Stimulated activated CD4-positive, alpha-beta T cell treated with anti-CD3 and anti-CD28 coated beads, Interleukin-2, amount 100 ng/mL, for 48 hours (primary cell): ENCODE measurements at regions not wholly inside any gene's neighbourhood (a gene's known extent, or its start where the extent isn't known, plus 50 kb on each side); places are given as distances from the start of the nearest gene placed in this dataset.
"Not testable (repeated sequence)": the region's sequence is repeated elsewhere in the genome, so short reads cannot be mapped to it uniquely, and the experiment has no call there.

Source experiments
- DNase-seq, 2 donors: peaks; one replicate each; pipeline ENCODE4 v3.0.0-alpha.2; 2020

DNA sequence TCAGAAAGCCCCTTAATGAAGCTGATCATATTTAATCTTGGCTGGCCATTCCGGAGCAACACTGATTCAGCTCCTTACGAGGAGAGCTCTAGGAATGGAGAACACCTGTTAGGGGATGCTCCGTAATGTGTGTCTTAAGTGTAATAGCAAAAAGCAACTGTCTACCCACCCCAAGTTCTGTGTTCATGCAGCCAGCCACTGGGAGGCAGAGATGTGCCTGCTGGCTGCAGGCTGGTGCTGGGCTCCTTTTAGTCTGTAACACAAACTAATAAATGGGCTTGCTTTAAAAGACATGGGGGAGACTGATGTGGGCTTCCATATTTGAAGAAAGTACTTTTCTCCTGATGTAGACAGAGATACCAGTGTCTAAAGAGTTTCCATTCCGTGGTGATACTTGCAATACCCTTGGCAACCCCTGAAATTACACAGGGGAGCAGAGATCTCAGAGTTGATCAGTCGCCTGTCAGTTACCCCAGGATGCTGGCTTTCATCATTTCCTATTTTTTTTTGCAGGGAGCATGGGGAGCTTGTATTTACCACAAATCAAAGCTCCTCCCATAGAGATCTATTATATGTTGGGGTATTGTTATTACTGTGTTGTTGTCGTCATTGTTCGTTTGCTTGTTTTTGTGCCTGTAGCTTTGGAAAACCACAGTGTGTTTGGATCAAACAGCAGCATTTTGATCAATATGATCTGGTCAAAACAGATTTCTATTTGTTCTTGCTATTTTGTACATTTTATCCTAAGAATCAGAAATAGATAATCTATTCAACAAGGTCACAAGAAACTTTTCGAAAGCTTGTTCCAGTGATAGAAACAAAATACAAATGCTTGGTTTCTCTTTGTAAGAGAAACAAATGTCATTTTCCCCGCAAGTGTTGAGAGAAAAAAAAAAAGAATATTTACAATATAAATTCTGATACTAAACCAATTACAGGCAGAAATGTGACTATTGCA lies 65.8 kb downstream of the MTX3 start:
- no peak for DNase-seq

DNA sequence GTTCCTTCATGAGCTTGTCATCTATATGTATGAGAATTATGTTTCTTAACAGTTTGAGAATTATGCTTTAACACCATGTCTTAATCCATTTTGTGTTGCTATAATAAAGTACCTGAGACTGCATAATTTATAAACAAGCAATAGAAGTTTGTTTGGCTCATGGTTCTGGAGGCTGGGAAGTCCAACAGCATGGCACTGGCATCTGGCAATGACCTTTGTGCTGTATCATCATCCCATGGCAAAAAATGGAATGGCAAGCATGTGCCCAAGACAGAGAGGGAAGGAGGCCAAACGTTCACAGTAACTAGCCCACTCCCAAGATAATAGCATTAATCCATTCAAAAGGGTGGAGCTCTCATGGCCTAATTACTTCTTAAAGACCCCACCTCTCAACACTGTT lies 67.6 kb downstream of the MTX3 start:
- no peak for DNase-seq

DNA sequence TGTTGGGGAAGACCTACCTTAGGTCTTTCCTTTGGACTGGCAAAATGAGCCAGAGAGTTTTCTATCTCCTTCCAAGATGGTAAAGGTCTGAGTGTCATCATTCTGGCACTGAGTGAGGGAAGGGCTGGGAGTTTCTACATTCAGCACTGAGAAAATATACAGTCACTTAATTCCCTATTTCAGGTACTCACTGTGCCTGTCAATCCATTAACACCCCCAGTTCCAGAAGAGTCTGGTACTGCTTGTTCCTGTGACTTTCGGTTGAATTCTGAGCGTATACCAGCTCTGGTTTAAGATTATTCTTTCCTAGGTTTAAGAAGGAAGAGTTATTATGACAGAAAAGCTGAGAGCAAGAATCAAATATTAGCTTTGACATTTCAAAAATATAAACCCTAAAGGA lies 68.4 kb downstream of the MTX3 start:
- DNase-seq: no peak

DNA sequence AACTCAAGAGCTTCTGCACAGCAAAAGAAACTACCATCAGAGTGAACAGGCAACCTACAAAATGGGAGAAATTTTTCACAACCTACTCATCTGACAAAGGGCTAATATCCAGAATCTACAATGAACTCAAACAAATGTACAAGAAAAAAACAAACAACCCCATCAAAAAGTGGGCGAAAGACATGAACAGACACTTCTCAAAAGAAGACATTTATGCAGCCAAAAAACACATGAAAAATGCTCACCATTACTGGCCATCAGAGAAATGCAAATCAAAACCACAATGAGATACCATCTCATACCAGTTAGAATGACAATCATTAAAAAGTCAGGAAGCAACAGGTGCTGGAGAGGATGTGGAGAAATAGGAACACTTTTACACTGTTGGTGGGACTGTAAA lies 83.6 kb downstream of the MTX3 start:
- DNase-seq: not testable (repeated sequence)

DNA sequence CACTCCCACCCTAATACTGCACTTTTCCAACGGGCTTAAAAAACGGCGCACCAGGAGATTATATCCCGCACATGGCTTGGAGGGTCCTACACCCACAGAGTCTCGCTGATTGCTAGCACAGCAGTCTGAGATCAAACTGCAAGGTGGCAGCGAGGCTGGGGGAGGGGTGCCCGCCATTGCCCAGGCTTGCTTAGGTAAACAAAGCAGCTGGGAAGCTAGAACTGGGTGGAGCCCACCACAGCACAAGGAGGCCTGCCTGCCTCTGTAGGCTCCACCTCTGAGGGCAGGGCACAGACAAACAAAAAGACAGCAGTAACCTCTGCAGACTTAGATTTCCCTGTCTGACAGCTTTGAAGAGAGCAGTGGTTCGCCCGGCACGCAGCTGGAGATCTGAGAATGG lies 88.5 kb downstream of the MTX3 start:
- not testable (repeated sequence) for DNase-seq

DNA sequence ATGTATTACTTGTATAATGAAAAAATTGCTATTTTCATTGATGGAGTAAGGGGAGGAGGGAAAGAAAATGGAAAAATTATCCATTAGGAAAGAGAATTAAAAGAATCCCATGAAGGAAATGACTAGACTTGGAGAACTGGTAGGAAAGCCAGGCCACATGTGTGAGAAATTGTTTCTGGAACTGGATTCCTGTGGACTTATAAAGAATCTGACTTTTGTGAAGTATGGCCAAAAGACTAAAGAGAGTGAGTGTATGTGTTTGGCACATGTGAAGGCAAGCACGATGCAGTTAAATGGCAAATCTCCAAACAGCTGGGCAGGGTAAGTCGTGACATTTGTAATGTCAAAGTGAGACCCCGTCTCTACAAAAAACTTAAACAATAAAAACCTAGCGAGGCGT lies 89.4 kb downstream of the MTX3 start:
- DNase-seq: no peak

DNA sequence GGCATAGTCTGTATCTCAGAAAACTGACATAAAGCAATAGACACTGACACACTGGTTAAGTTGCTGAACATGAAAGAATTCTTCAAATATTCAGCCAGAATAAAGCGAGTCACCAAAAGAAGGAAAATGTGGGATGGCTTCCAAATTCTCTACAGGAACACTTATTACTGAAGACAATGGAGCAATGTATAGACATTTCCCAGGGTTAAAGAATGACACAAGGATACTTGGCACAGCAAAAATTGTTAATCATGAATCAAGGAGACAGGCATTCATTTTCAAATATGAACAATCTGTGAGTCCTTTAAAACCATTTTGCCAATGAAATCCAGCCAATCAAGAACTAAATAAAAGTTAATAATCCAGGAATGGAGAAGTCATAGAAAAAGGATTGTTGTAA lies 92.5 kb downstream of the MTX3 start:
- no peak for DNase-seq

DNA sequence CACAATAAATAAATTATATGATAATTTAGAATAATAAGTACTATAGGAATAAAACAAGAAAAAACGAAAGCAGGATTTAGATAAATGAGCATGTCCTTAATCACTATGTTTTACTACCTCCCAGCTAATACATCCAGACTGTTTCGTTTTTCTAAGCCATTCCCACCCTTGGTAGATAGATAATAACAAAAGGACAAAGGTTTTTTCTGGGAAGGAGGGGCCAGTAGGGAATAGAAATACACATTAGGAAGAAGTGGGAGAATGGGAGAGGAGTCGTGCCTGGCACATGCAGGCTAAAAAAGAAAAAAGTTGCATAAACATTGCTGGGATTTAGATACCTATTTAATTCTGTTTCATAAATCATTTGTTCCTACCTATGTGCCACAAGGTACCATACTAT lies 97.1 kb downstream of the MTX3 start:
- DNase-seq: no peak

DNA sequence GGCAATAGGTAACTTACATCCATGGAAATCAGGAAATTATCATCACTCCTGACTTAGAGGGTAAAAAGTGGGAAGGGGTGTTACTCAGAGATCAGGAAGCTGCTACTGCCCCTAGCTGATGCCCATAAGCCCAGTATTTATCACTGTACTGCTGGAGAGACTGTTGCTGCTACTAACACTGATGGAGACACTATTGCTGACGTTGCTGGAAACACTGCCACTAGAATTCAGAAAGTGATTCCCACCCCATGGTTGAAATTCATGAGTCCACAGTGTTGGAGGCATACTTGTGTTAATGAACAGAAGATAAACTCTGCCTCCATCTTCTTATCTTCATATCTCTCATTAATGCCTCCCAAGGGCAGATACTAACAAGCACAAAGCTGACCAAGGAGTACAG lies 97.6 kb downstream of the MTX3 start:
- DNase-seq: no peak

DNA sequence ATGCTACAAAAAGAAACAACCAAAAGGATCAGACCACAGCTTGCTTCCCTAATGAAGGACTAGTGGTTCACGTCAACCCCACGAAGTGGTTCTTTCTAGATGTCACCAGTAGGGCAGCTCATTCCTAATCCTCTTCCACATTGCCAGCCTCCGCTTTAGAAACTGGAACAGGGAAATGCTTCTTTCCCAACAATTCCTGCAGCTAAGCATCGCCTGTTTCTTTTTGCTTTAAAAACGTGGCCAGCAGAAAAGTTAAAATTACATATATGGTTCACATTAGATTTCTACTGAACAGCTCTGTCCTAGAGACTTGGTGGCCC lies 100.2 kb downstream of the MTX3 start:
- DNase-seq: no peak

DNA sequence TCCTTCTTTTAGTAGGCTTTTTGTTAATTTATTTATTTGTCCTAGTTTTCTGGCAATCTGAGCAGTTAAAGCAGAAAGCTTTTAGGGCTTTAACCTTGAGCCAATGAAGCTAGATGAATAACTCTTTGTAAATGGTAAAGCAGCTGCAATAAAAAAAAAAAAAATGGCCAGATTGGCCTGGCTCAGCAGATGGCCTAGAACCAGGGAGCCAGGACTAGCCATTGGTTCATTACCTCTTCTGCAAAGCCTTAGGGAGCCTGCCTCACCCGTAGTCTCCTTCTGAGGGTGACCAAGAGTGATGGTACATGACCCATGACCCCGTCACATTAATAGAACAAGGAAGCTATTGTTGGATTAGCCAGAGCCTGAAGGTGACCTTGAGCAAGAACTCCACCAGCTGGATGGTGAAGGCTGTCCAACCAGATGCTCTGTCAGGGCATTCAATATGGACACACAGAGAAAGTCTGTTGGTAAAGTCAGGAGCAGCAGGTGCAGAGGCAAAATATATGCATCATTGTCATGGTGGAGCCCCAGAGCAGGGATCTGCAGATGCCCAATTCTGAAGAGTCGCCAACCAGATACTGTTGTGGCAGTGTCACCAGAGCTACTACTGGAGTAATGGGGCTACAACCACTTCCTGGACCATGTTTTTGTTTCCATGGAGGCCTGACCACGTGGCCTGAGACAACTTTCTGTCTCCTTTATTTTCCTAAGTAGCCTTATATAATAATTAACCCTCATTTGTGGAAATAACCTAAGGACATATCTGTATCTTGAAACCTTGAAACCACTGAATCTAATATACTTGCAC lies 100.7 kb downstream of the MTX3 start:
- no peak for DNase-seq

DNA sequence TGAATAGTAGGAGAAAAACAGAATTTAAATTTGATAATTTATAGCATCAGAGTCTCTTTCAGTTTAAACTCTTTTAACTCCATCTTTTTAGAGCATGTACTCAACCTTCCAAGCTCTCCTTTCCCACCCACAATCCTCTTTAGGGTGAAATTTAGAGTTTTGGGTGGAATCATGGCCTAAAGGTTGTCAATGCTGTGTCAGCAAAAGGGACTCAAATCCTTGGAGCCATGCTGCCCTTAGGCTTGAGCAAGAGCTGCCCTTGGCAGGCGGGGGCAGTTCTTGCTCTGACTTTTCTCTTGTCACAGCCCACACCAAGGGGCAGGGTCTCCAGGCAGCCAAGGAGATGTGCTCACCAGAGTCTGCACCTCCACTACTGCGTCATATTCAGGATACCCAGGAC lies 102.4 kb downstream of the MTX3 start:
- DNase-seq: no peak

DNA sequence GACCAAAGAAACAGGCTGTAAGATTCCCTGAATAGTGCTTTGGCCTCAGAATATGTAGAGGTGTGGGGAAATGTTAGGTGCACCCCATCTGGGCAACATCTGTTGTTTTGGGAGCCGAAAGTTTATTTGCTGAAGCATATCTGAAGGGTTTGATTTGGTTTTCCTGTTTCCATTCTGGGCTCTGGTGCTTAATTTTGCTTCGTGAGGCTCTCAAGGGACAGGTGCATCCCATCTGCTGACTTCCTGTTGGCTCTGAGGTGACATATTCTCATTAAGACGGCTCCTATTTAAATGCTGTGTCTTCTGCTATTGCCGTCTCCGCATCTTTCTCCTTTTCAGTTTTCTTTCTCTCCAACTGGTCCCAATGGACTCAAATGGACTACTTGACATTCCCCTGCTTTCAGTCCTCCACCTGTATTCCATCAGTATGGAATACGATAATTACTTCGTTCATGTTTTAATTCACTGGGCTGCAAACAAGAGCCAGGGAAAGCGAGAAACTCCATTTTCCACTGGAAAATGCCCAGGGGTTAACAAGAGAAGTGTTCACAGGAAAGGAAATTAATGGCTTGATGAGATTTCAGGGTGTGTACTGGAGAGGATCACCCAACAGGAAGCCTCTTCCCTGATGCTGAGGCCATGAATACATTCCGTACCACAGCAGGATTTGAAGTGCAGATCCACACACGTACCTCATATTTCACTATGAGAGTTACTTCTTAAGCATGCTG lies 104.0 kb downstream of the MTX3 start:
- no peak for DNase-seq

DNA sequence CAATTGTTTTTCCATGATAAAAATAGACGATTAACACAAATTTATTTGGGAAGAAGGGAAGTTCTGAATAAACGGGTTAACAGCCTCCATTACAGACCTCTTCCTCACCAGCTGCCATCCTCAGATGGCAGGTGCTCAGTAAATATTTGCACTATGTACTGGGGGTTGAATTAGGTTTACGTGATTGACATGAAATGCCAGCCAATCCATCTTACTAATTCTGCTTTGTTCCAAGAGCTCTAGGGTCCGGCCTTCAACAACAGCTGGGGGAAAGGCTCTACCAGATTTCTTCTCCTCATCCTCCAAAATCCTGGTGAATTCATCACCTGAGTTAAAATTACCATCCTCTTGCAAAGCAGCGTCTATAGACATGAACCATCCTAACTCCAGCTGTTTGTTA lies 104.6 kb downstream of the MTX3 start:
- DNase-seq: no peak

DNA sequence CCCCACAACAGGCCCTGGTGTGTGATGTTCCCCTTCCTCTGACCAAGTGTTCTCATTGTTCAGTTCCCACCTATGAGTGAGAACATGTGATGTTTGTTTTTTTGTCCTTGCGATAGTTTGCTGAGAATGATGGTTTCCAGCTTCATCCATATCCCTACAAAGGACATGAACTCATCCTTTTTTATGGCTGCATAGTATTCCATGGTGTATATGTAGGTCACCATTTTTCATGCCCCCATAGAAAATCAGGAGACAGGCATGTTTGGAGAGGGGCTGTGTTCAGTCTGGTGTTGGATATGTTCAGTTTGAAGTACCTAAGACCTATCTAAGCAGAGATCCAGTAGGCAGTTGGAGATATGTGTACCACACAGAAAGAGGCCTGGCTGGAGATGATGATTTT lies 111.2 kb downstream of the MTX3 start:
- DNase-seq: not testable (repeated sequence)

DNA sequence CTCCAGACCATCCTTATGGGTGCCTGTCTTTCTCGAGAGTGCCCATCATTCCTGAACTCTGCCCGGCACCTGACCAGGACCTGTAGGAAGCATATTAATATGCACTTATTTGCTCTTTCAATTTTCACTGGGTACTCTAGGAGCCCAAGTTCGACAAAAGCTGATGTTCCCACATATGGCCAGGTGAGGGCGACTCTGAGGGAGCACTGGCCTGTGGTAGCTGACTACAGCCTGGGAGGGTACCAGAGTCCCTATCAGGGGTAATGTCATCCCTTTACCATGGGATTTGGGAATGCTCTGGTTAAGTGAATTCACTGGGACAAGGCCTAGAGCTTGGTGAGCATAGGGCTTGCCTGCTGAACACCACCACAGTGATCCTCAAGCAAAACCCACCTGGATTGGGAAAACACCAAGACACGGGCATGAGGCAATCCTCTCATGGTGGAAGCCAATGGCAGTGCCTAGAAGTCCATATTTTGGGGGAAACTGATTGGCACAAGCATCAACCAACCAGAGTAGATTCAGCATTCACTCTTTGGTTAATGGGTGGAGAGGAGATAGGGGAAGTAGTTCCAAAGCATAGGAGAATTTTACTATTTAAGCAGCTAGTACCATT lies 112.2 kb downstream of the MTX3 start:
- DNase-seq: peak; percentile 48

DNA sequence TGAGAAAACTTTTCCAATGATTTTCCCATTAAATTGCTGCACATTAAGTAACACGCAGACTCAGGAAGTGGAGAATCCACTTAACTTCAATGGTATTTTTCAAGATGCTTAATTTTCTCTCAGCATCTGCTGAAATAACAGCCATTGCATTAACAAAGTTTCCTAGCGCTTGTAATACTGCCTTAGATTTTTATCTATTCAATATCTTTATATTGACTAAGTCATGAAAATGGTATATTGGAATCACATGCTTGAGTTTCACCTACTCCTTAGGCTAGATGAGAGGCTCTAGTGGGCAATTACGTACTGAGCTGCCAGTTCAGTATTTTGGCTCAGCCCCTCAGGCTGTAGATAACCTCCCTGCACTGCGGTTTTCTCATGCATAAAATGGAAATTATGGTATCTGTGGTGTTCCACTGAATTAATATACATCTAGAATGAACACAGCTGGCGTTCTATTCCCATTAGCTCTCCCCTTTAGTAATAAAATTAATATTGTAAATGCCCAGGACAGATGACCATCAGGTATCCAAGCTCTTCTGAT lies 112.9 kb downstream of the MTX3 start:
- DNase-seq: no peak

DNA sequence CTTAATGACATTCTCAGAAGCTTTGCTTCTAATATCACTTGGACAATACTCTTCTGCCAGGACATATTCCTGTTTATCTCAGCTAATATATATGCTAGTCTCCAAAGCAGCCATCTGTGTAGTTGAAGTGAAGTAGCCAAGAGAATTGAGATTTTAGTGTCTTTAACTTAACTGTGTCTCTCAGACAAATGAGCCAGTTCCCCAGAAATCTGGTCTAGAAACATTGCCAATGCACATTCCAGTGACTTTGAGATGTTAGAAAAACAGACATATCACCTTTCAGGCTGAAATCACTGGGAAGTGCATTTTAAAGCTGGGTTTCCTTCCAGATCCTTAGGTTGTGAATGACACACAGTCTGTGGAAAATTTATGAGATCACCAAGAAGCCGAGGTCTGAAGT lies 114.6 kb downstream of the MTX3 start:
- no peak for DNase-seq

DNA sequence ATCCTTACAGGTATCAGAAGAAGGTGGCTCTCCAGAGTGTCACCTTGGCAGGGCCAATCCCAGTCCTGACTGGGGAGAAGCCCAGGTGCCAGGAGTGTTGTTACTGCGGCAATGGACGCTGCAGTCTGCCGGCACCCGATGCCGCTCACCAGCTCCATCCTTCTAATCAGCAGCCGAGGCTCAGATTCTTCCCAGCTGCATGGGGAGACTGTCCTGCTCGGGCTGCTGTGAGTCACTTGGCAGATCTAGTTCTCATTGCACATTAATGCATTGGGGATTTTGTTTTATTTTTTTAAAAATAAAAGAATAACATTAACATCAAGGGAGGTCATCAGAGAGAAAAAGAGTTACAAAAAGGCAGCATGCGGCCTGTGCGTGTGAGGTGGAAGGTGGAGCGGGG lies 115.8 kb downstream of the MTX3 start:
- no peak for DNase-seq

DNA sequence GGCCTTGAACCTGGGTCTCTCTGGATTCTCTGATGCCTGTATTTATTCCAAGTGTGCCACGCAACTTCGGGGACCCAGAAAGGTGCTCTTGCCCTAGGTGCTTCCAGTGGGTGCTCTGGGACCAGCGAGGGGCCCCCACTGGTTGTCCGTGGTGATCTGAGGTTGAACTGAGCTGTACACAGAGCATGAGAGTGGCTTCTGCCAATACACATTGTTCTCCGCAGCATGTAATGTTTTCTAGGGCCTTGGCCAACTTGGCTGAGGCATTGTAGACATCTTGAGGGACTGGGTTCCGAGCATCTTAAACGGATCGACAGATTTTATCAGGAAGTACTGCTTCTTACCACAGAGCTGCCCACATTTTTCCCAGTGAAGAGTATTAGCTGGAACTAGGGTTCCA lies 117.9 kb downstream of the MTX3 start:
- no peak for DNase-seq

DNA sequence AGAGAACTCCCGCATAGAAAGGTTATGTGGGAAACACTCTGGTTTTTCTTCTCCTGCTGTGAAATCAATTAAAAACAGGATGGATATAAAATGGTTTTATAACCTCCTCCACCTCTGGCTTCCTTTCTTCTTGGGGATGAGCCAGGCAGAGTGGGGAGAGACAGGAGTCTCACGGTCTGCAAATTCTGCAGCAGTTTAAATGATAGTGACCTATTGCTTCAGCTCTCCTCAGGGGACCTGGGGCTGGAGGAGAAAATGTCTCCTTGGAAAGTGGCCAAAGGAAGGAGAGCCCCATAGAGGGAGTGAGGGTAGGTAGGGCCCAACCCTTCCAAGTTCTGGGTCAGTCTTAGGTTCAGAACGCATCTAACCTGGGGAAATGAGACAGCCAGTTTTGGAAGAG lies 118.8 kb downstream of the MTX3 start:
- DNase-seq: no peak

DNA sequence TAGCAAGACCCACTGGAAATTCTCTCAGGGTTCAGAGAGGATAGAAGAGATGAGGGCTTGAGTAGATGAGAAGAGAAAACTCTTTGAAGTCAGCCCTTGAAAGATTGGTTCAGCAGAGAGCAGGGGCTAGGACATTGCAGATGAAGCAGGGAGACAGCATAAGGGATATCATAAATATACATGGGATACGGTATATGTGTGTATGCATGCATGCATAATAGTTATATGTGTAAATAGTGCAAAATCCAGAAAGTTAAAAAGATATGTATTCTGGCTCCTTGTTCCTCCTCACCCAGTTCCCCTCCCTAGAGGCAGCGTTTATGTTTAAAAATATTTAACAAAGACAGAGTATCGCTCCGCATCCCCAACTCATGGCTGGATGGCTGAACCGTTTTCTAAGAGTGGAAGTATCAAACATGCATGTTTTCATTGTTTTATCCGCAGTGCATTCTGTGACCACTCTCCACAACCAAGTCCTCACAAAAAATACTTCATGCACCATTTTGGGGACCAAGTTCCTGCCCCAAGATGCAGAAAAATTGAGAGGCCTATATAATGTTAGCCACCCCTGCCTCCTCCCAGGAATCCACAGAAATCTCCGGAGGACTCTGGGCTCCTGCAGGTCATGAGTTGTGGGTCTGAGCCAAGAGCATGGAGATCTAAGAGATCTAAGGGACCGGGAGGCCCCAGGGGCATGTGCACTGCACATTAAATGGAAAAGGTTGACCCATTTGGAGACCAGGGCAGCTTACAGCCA lies 119.5 kb downstream of the MTX3 start:
- no peak for DNase-seq
